Mesendoderm (in vitro differentiated cells): ENCODE measurements at regions not wholly inside any gene's neighbourhood (a gene's known extent, or its start where the extent isn't known, plus 50 kb on each side); places are given as distances from the start of the nearest gene placed in this dataset.

Source experiments
- DNase-seq: peaks from one replicate; pipeline ENCODE4 v3.0.0; 2013
- H2AK5ac ChIP-seq: 2 replicates; pipeline ENCODE4 v1.6.1; 2013; ENCODE audit warnings: low read length, inconsistent platforms
- H2BK120ac ChIP-seq: 2 replicates; pipeline ENCODE4 v1.6.1; 2013; ENCODE audit warnings: low read depth, mild to moderate bottlenecking, low read length, moderate library complexity, mixed read lengths
- H2BK15ac ChIP-seq: replicated peaks from 2 replicates; pipeline ENCODE4 v1.6.1; 2013; ENCODE audit warnings: low read depth, mild to moderate bottlenecking, moderate library complexity
- H2BK5ac ChIP-seq: 2 replicates; pipeline ENCODE4 v1.6.1; 2013; ENCODE audit warnings: low read length, inconsistent platforms
- H3K18ac ChIP-seq: 2 replicates; pipeline ENCODE4 v1.6.1; 2013; ENCODE audit warnings: mild to moderate bottlenecking, low read length, mixed read lengths
- H3K23ac ChIP-seq: one replicate; pipeline ENCODE4 v1.6.1; 2013; ENCODE audit warnings: low read length
- H3K27ac ChIP-seq: 2 replicates; pipeline ENCODE4 v1.5.1; 2013; ENCODE audit warnings: low read depth, mild to moderate bottlenecking, inconsistent platforms, low read length, moderate library complexity
- H3K27me3 ChIP-seq: 2 replicates; pipeline ENCODE4 v1.6.1; 2013; ENCODE audit warnings: low read length, control low read depth, mild to moderate bottlenecking, inconsistent platforms; ENCODE audit not compliant: insufficient read depth, poor library complexity
- H3K36me3 ChIP-seq: 2 replicates; pipeline ENCODE4 v1.6.1; 2013; ENCODE audit warnings: low read length, inconsistent platforms; ENCODE audit not compliant: control insufficient read depth, insufficient read depth
- H3K4ac ChIP-seq: one replicate; pipeline ENCODE4 v1.6.1; 2013; ENCODE audit warnings: low read depth, mild to moderate bottlenecking, low read length, moderate library complexity
- H3K4me1 ChIP-seq: 2 replicates; pipeline ENCODE4 v1.6.1; 2013; ENCODE audit warnings: low read depth, low read length, inconsistent platforms; ENCODE audit not compliant: control insufficient read depth
- H3K4me2 ChIP-seq: 2 replicates; pipeline ENCODE4 v1.6.1; 2013; ENCODE audit warnings: low read length
- H3K4me3 ChIP-seq: 2 replicates; pipeline ENCODE4 v1.5.1; 2013; ENCODE audit warnings: mild to moderate bottlenecking, low read length
- H3K56ac ChIP-seq: one replicate; pipeline ENCODE4 v1.6.1; 2013; ENCODE audit warnings: low read length
- H3K79me1 ChIP-seq: 2 replicates; pipeline ENCODE4 v1.6.1; 2013; ENCODE audit warnings: low read length, inconsistent platforms
- H3K79me2 ChIP-seq: 2 replicates; pipeline ENCODE4 v1.6.1; 2013; ENCODE audit warnings: mild to moderate bottlenecking, low read length; ENCODE audit not compliant: control insufficient read depth, insufficient read depth
- H3K9ac ChIP-seq: 2 replicates; pipeline ENCODE4 v1.6.1; 2013; ENCODE audit warnings: low read length, inconsistent platforms
- H4K5ac ChIP-seq: one replicate; pipeline ENCODE4 v1.6.1; 2013; ENCODE audit warnings: low read length
- H4K8ac ChIP-seq: one replicate; pipeline ENCODE4 v1.6.1; 2013; ENCODE audit warnings: low read depth, mild to moderate bottlenecking, control low read depth, low read length, moderate library complexity
- WGBS: extraction: QIAGEN DNeasy Blood & Tissue Kit; methylation state at CpG from one replicate; pipeline ENCODE4 v1.1.7; 2013; ENCODE audit warnings: low lambda C conversion rate, missing lambda C conversion rate; ENCODE audit not compliant: insufficient coverage; ENCODE audit errors: extremely low coverage; 5-methylcytosine and 5-hydroxymethylcytosine counted together

GRCh38 chr4:149164282-149164681 is 651.4 kb downstream of the IQCM start:
- Histone ChIP-seq H4K5ac (no peak overlapping the region), H3K4me2 (no peak overlapping the region), H4K8ac (no peak overlapping the region), H3K9ac (no peak overlapping the region), H3K4me3 (no peak overlapping the region), H3K27ac (no peak overlapping the region), H2BK15ac (no peak overlapping the region), H2BK120ac (no peak overlapping the region), H3K23ac (no peak overlapping the region), H3K18ac (no peak overlapping the region), H3K79me1 (no peaks in the 10 kb centered on the region), H3K4ac (no peak overlapping the region), H3K36me3 (no peaks in the 10 kb centered on the region), H3K79me2 (no peaks in the 10 kb centered on the region), H3K27me3 (no peaks in the 10 kb centered on the region), H2AK5ac (no peak overlapping the region), H3K4me1 (no peaks in the 10 kb centered on the region), H2BK5ac (no peak overlapping the region), H3K56ac (no peak overlapping the region)
- no CpG with 5 or more reads among the region's 3 CpGs for WGBS
- peak; percentile 68 for DNase-seq

DNA sequence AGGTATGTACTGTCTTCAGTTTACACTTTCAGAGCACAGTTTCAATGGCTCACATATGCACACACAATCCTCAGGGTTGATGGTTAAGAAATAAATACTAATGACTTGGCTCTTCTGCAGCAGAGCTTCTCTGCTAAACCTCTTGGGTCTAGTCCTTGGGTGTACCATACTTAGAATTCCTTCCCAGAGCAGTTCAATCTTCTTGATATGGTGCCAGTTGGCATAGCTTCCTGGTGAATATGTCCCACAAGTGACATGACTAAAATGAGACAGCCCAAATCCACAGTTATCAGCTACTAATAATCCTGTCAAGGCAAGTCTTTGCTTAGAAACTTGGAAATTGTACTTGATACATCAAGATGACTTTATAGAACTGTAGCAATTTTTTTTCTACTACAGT is 654.4 kb downstream of the IQCM start:
- no peak overlapping the region for H4K5ac ChIP-seq
- no peak overlapping the region for H2BK120ac ChIP-seq
- H3K9ac ChIP-seq: no peak overlapping the region
- no peaks in the 10 kb centered on the region for H3K36me3 ChIP-seq
- no peak overlapping the region for H3K23ac ChIP-seq
- no peaks in the 10 kb centered on the region for H3K27me3 ChIP-seq
- no peaks in the 10 kb centered on the region for H3K79me2 ChIP-seq
- no peak overlapping the region for H2BK5ac ChIP-seq
- H3K4me1 ChIP-seq: no peaks in the 10 kb centered on the region
- H2BK15ac ChIP-seq: no peak overlapping the region
- no peaks in the 10 kb centered on the region for H3K79me1 ChIP-seq
- H3K4me2 ChIP-seq: no peak overlapping the region
- DNase-seq: no peak
- no peak overlapping the region for H3K56ac ChIP-seq
- H3K4ac ChIP-seq: no peak overlapping the region
- no peak overlapping the region for H3K18ac ChIP-seq
- H3K4me3 ChIP-seq: no peak overlapping the region
- no peak overlapping the region for H2AK5ac ChIP-seq
- no peak overlapping the region for H4K8ac ChIP-seq
- H3K27ac ChIP-seq: no peak overlapping the region

DNA sequence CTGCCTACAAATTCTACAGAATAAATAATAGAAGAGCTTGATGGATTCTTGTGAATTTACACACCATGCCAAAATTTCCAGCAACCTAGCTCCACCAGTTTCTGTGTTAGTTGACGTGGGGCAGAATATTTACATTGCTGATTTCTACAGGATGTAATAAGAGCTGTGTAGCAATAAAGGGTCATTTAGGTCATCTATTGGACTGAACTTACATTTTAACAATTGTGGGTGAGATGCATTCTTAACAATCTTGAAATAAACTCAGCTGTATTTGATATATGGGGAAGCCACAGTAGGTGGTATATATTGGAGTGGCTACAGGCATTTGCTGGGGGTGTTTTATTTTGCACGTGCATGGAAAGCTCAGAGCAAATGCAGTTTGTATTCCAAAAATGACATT is 655.3 kb downstream of the IQCM start:
- Histone ChIP-seq H3K4me2 (no peak overlapping the region), H3K27ac (no peak overlapping the region), H3K9ac (no peak overlapping the region), H3K36me3 (no peaks in the 10 kb centered on the region), H3K79me2 (no peaks in the 10 kb centered on the region), H3K4ac (no peak overlapping the region), H3K4me1 (no peaks in the 10 kb centered on the region), H3K56ac (no peak overlapping the region), H4K5ac (no peak overlapping the region), H3K27me3 (no peaks in the 10 kb centered on the region), H3K79me1 (no peaks in the 10 kb centered on the region), H2AK5ac (no peak overlapping the region), H2BK120ac (no peak overlapping the region), H3K23ac (no peak overlapping the region), H2BK15ac (no peak overlapping the region), H3K18ac (no peak overlapping the region), H3K4me3 (no peak overlapping the region), H2BK5ac (no peak overlapping the region), H4K8ac (no peak overlapping the region)
- DNase-seq: no peak
- no CpG with 5 or more reads among the region's 2 CpGs for WGBS

DNA sequence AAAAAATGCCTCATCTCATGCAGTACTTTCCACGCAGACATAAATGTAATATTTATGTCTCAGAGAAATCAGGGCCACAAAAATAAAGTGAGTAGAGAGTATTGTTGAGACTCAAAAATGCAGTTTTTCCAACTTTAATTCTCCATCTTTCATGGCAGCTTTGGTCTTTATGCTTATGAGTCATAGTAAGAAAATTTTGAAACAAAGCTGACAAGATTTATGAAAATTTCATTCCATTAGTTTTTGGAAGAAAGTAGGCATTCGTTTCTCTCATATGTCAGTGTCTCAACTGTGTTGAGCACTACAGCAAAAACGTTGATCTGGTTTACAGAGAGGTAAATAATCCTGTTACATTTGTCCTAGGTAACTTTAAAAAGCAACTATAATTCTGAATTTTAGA is 656.8 kb downstream of the IQCM start:
- Histone ChIP-seq H2BK5ac (no peak overlapping the region), H4K8ac (no peak overlapping the region), H3K79me1 (no peaks in the 10 kb centered on the region), H3K4me3 (no peak overlapping the region), H3K23ac (no peak overlapping the region), H3K36me3 (no peaks in the 10 kb centered on the region), H2BK120ac (no peak overlapping the region), H3K27me3 (no peaks in the 10 kb centered on the region), H4K5ac (no peak overlapping the region), H3K4me1 (no peaks in the 10 kb centered on the region), H3K27ac (no peak overlapping the region), H3K79me2 (no peaks in the 10 kb centered on the region), H3K18ac (no peak overlapping the region), H3K4me2 (no peak overlapping the region), H3K9ac (no peak overlapping the region), H2AK5ac (no peak overlapping the region), H3K4ac (no peak overlapping the region), H2BK15ac (no peak overlapping the region), H3K56ac (no peak overlapping the region)
- no CpG with 5 or more reads among the region's 3 CpGs for WGBS
- no peak for DNase-seq

DNA sequence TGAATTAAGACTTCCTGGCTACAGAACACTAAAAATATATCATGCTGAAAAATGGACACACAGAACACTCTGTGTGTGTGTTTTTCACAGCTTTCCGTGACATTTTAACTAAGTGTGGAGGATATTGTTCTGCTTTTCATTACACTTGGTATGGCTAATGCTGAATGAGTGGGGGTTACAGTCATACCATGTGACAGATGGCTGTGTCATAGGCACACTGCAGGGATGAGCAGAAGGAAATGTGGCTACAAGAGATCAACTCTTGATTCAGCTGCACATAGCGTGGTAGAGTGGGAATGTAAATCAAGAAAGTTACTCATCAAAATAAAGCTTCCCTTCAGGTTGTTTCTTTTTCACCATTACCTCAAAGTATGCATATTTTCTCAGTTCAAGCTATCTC is 669.8 kb downstream of the IQCM start:
- H3K9ac ChIP-seq: no peak overlapping the region
- no peak overlapping the region for H2BK120ac ChIP-seq
- no peaks in the 10 kb centered on the region for H3K36me3 ChIP-seq
- no peaks in the 10 kb centered on the region for H3K4me1 ChIP-seq
- no peaks in the 10 kb centered on the region for H3K79me2 ChIP-seq
- no peak overlapping the region for H3K56ac ChIP-seq
- no peak overlapping the region for H3K23ac ChIP-seq
- no peak overlapping the region for H4K8ac ChIP-seq
- H3K4ac ChIP-seq: no peak overlapping the region
- no peaks in the 10 kb centered on the region for H3K79me1 ChIP-seq
- no peak overlapping the region for H2BK15ac ChIP-seq
- H3K4me2 ChIP-seq: no peak overlapping the region
- H3K4me3 ChIP-seq: no peak overlapping the region
- no peak for DNase-seq
- no peak overlapping the region for H4K5ac ChIP-seq
- H2BK5ac ChIP-seq: no peak overlapping the region
- H3K27me3 ChIP-seq: no peaks in the 10 kb centered on the region
- no peak overlapping the region for H2AK5ac ChIP-seq
- H3K27ac ChIP-seq: no peak overlapping the region
- no peak overlapping the region for H3K18ac ChIP-seq
- no CpG with 5 or more reads among the region's 2 CpGs for WGBS

- H2BK15ac ChIP-seq: no peak overlapping the region
- H4K8ac ChIP-seq: no peak overlapping the region
- no peak overlapping the region for H2BK120ac ChIP-seq
- no peak overlapping the region for H3K4ac ChIP-seq
- H4K5ac ChIP-seq: no peak overlapping the region
- no peak overlapping the region for H3K23ac ChIP-seq
- no peak overlapping the region for H3K27ac ChIP-seq
- no peaks in the 10 kb centered on the region for H3K79me2 ChIP-seq
- H3K27me3 ChIP-seq: no peaks in the 10 kb centered on the region
- no peaks in the 10 kb centered on the region for H3K79me1 ChIP-seq
- no peak overlapping the region for H3K56ac ChIP-seq
- H3K4me1 ChIP-seq: no peaks in the 10 kb centered on the region
- H2BK5ac ChIP-seq: no peak overlapping the region
- no peak for DNase-seq
- 100% methylated on average over 1 of the region's 1 CpG for WGBS
- no peak overlapping the region for H3K9ac ChIP-seq
- no peak overlapping the region for H3K18ac ChIP-seq
- no peak overlapping the region for H2AK5ac ChIP-seq
- H3K36me3 ChIP-seq: no peaks in the 10 kb centered on the region
- H3K4me2 ChIP-seq: no peak overlapping the region
- no peak overlapping the region for H3K4me3 ChIP-seq
These were observed 671.6 kb downstream of the IQCM start for GRCh38 chr4:149144060-149144459.
